ENCODE measurements at regions not wholly inside any gene's neighbourhood (a gene's known extent, or its start where the extent isn't known, plus 50 kb on each side); places are given as distances from the start of the nearest gene placed in this dataset.
"Not testable (repeated sequence)": the region's sequence is repeated elsewhere in the genome, so short reads cannot be mapped to it uniquely, and the experiment has no call there.

DNA sequence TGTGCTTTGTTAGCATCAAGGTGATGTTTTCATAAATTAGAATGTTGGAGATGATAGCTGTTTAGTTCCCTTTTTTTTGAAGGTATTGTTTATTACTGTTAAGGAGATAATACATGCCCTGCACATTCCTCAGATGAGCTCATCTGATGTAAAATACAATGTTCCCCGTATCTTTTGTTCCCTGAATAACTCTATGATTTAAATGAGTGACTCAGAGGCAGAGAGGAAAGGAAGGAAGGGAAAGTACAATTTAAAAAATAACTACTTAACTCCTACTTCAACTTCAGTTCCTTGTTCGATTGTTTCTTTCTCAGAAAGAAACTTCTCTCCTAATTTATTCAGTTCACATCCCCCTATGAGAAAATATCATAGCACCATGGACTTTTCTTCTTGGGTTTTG lies 208.7 kb downstream of the KCNE4 start:
- DNase-seq (ENCODE audit: low read depth, low spot score) = no peak
- in situ Hi-C loops (cut with HindIII; ENCODE audit: low pct_unique_long_range_greater_than_20kb, low sequenced_read_pairs) = no loop called here

DNA sequence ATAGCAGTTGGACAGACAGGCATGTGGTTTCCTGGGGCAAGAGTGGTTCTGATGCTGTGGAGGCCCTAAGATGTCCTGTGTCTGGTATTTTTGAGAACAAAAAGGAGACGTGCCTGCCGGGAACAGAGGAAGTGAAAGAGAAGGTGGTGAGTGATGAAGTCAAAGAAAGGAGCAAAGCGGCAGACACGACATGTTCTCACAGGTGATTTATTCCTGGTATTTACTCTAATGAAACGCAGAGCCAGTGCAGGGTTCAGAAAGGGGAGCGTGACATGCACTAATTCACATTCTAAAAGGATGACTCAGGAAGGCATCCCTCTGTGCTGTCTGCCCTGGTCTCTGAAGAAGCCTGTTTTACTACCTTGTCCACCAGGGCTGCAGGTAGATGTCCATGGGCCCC lies 211.0 kb downstream of the KCNE4 start:
- in situ Hi-C loops (cut with HindIII; ENCODE audit: low pct_unique_long_range_greater_than_20kb, low sequenced_read_pairs) = no loop called here
- no peak for DNase-seq (ENCODE audit: low read depth, low spot score)

- DNase-seq (ENCODE audit: low read depth, low spot score) = no peak
- in situ Hi-C loops (cut with HindIII; ENCODE audit: low pct_unique_long_range_greater_than_20kb, low sequenced_read_pairs) = no loop called here
Observed at GRCh38 chr2:223264541-223265193, 212.7 kb downstream of the KCNE4 start.

GRCh38 chr2:223267160-223267951 lies 215.4 kb downstream of the KCNE4 start:
- in situ Hi-C loops (cut with HindIII; ENCODE audit: low pct_unique_long_range_greater_than_20kb, low sequenced_read_pairs) = no loop called here
- DNase-seq (ENCODE audit: low read depth, low spot score) = no peak

DNA sequence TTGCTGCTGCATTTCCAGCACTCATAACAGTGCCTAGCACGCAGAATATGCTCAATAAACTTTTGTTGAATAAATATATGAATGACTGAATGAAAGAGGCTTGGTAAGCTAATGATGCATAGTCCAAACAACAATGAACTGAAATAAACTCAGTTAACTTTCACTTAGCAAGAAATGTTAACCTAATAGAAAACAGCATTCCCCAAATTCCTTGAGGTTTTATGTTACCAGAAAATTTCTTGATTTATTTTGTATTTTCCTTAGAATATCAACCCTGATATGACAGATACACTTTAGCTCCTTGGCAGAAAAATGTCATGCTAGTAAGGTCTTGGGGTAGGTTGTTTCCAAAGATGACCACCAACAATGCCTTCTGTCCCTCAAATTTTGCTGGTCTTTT lies 217.4 kb downstream of the KCNE4 start:
- in situ Hi-C loops (cut with HindIII; ENCODE audit: low pct_unique_long_range_greater_than_20kb, low sequenced_read_pairs) = no loop called here

DNA sequence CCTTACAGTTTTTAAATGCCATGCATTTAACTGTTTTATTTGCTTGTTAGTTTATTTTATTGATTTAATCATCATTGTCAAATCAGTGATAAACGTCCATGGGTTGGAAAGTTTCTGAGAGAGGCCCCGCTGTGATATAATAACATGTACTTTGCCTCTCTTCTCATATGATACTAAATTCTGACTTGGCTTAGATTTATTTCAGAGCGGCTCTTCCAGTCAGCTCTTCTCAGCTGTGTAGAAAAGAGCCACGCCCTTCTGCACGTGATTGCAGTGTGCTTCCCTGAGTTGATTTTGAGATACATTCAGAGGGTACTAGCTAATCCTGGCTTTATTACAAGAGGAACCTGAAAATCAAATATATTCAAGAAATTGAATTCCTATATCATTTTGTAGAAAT lies 218.6 kb downstream of the KCNE4 start:
- in situ Hi-C loops (cut with HindIII; ENCODE audit: low pct_unique_long_range_greater_than_20kb, low sequenced_read_pairs) = no loop called here
- no peak for DNase-seq (ENCODE audit: low read depth, low spot score)

More for the DNA sequence above, 217.4 kb downstream of the KCNE4 start:
- no peak for DNase-seq (ENCODE audit: low read depth, low spot score)

GRCh38 chr2:223273995-223274394 lies 222.0 kb downstream of the KCNE4 start:
- no peak for DNase-seq (ENCODE audit: low read depth, low spot score)
- in situ Hi-C loops (cut with HindIII; ENCODE audit: low pct_unique_long_range_greater_than_20kb, low sequenced_read_pairs) = no loop called here

GRCh38 chr2:223282221-223282620 lies 230.2 kb downstream of the KCNE4 start:
- in situ Hi-C loops (cut with HindIII; ENCODE audit: low pct_unique_long_range_greater_than_20kb, low sequenced_read_pairs) = no loop called here

DNA sequence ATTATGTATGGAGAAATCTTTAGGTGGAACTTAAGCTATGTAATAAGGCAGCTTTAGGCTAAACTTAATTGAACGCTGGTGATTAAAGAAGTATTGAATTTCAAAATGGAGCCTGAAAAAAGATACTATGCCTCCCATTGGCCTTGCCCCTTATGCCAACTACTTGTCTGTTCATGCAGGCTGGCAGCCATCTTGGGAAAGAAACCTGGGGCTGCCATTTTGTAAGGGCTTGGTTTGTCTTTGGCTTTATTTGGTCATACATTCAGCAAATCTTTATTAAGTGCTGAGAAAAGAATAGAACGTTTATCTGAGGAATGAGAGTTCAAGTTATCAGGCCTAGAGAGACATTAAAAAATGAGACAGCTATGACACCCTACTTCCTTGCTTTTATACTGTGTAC lies 231.3 kb downstream of the KCNE4 start:
- in situ Hi-C loops (cut with HindIII; ENCODE audit: low pct_unique_long_range_greater_than_20kb, low sequenced_read_pairs) = no loop called here

More at GRCh38 chr2:223282221-223282620, 230.2 kb downstream of the KCNE4 start:
- no peak for DNase-seq (ENCODE audit: low read depth, low spot score)

GRCh38 chr2:223283771-223284170 lies 231.8 kb downstream of the KCNE4 start:
- in situ Hi-C loops (cut with HindIII; ENCODE audit: low pct_unique_long_range_greater_than_20kb, low sequenced_read_pairs) = no loop called here
- no peak for DNase-seq (ENCODE audit: low read depth, low spot score)

More for the DNA sequence above, 231.3 kb downstream of the KCNE4 start:
- DNase-seq (ENCODE audit: low read depth, low spot score) = no peak

DNA sequence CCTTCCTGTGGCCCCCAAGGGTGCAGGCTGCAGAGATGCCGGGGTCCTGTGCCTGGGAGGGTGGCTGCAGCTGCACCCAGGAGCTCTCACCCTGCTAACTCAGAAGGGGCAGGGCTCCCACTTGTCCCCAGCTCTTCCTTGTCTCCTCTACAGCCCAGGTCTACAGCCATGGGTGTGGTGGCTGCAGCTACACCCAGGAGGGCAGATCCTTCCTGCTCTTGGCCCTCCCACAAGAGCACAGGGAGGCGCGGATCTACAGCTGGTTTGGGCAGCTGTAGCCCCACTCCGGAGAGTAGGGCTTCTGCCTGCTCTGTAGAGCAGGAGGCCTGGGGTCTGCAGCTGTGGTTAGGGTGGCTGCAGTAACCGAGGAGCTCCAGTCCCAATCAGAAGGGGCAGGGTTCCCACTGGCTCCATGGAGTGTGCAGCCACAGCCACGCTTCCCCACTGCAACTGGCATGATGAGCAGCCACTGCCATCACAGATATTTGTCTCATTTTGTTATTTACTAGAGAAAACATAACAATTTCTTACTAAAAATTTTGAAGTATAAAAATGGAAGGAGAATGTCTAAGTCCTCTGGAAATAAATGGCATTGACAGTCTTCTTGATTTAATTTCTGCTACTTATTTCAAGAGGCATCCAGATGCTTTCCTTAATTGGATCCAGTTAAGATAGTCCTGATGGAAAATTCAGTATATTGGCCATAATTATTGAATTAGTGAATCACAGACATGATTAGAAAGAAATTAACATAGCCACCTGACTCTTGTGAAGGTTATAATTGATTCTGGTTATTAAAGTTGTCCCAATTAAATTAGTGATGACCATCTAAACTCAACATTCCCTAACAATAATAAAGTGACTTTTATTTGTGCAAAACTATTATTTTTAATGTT lies 233.6 kb downstream of the KCNE4 start:
- no peak for DNase-seq (ENCODE audit: low read depth, low spot score)
- in situ Hi-C loops (cut with HindIII; ENCODE audit: low pct_unique_long_range_greater_than_20kb, low sequenced_read_pairs) = no loop called here

DNA sequence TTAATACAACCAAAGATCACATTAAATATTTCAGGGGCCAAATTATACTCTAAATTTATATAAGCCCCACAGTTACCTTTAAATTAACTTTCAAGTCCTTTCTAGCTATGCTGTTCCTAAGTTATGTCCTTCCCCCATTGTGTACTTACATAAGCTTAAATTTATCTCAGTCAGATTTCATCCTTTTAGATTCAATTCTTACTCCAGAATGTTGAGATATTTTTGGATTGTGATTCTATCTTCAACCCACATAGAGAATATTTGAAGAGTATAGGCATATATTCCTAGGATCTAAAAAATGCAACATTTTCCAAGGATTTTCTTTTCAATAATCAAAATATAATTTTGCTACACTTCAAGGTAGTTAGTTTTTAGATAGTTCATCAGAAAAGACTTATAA lies 242.8 kb downstream of the KCNE4 start:
- in situ Hi-C loops (cut with HindIII; ENCODE audit: low pct_unique_long_range_greater_than_20kb, low sequenced_read_pairs) = no loop called here

DNA sequence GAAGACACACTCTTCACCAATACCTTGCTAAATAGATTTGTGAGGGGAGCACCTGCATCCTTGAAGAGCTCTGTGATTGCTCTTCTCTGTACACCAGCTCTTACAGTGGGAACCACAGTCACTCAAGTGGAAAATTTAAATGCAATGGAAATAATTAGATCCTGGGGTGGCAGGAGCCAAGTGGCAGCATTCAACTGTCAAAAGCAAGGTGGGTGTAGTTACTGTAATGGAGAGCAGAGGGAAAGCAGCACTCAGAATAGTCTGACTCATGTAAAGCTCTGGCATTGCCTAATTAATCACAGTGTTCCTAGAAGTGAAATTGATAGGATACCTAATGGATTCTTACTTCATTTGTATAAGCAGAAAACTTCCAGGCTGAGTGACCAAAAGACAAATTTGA lies 245.8 kb downstream of the KCNE4 start:
- no peak for DNase-seq (ENCODE audit: low read depth, low spot score)
- in situ Hi-C loops (cut with HindIII; ENCODE audit: low pct_unique_long_range_greater_than_20kb, low sequenced_read_pairs) = no loop called here

More for the DNA sequence above, 242.8 kb downstream of the KCNE4 start:
- no peak for DNase-seq (ENCODE audit: low read depth, low spot score)

GRCh38 chr2:223298329-223298728 lies 246.3 kb downstream of the KCNE4 start:
- DNase-seq (ENCODE audit: low read depth, low spot score); in situ Hi-C loops (cut with HindIII; ENCODE audit: low pct_unique_long_range_greater_than_20kb, low sequenced_read_pairs): not testable (repeated sequence)

- in situ Hi-C loops (cut with HindIII; ENCODE audit: low pct_unique_long_range_greater_than_20kb, low sequenced_read_pairs) = no loop called here
- DNase-seq (ENCODE audit: low read depth, low spot score) = no peak
Observed at GRCh38 chr2:223300326-223300725, 248.3 kb downstream of the KCNE4 start.

GRCh38 chr2:223306371-223306770 lies 254.4 kb downstream of the KCNE4 start:
- peak; percentile 72 for DNase-seq (ENCODE audit: low read depth, low spot score)
- in situ Hi-C loops (cut with HindIII; ENCODE audit: low pct_unique_long_range_greater_than_20kb, low sequenced_read_pairs) = no loop called here

GRCh38 chr2:223311889-223312680 lies 260.1 kb downstream of the KCNE4 start:
- in situ Hi-C loops (cut with HindIII; ENCODE audit: low pct_unique_long_range_greater_than_20kb, low sequenced_read_pairs) = no loop called here
- no peak for DNase-seq (ENCODE audit: low read depth, low spot score)

Data from SK-MEL-5 (cell line).